GM21529 (cell line): ENCODE measurements at regions not wholly inside any gene's neighbourhood (a gene's known extent, or its start where the extent isn't known, plus 50 kb on each side); places are given as distances from the start of the nearest gene placed in this dataset.

Source experiments
- ATAC-seq: cut with Tn5 transposase; IDR thresholded peaks from one replicate; pipeline ENCODE4 v1.9.1; 2021; ENCODE audit not compliant: unreplicated experiment

DNA sequence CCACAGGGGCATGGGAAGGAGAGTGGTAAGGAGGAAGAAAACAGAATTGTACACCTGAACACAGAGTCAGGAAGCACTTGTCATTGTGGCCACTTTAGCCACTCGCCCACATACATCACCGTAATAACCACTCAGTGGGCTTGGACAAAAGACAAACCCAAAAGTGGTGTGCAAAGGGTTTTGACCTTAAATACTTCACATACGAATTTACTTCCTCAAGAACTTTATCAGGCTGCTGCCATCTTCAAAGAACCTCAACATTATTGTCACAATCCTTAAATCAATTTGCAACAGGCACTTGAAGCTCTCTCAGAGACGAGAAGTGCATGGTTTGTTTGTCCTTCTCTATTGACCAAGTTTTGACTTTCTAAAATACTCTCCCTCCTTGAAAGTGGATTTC, 187.3 kb upstream of the EGLN3 start:
- ATAC-seq = no peak

DNA sequence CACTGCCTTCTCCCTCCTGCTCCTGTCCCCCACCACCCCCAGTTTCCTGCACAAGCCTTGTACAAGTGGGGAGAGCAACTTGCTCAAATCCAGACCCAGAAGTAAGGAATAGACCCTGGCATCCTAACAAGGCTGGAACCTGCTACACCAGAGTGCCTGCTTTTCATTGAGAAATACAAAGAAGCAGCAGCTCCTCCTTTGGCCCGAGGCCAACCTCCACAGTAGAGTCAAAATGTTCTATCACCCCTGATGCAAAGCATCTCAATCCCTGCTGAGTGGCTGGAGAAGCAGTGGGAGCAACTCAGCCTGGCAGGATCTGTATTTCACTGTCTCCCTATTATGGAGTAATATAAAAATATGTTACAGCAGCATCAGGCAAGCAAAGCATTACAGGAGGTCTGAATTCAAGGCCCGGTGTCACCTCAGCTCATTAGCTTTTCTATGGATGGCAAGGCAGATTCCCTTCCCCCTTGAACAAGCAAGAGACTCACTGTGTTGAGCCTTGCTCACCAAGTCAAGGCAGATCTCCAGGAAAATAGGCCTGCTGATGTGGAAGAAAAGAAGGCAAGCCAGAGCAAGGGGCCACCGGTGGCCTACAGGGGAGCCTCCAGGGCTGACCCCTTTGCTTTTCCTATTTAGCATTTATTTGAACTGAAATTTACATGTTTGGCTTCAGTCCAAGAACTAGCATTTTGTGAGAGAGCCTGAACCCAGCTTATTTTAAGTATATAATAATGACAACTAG, 186.3 kb upstream of the EGLN3 start:
- ATAC-seq = no peak

DNA sequence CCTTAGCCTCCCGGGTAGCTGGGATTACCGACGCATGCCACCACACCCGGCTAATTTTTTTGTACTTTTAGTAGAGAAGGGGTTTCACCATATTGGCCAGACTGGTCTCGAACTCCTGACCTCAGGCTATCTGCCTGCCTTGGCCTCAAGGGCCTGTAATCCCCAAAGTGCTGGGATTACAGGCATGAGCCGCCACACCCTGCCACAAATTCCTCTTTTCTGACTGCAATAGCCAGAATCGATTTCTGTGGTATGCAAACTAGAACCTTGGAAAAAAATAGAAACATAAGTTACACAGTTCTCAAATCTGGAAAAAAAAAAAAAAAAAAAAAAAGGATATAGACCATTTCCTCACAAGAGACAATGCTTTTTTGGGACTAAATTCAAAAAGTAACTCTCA, 184.6 kb upstream of the EGLN3 start:
- no peak for ATAC-seq

DNA sequence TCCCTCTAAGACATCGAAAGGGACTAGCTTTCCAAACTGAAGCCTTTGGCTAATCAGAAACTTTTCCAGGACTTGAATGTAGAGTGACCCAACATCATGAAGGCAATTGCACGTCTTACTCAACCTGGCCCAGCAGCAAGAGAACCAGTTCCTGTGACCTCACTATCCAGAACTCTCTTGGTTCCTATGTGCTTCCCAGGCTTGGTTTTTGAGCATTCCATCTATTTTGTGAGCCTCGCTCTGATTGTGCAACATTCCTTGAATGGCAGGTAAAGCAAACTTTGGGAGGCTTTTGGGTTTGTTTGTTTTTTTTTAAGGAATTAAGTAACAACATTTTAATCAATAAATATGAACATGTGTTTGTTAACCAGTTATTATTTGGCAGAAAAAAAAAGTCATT, 183.6 kb upstream of the EGLN3 start:
- no peak for ATAC-seq

DNA sequence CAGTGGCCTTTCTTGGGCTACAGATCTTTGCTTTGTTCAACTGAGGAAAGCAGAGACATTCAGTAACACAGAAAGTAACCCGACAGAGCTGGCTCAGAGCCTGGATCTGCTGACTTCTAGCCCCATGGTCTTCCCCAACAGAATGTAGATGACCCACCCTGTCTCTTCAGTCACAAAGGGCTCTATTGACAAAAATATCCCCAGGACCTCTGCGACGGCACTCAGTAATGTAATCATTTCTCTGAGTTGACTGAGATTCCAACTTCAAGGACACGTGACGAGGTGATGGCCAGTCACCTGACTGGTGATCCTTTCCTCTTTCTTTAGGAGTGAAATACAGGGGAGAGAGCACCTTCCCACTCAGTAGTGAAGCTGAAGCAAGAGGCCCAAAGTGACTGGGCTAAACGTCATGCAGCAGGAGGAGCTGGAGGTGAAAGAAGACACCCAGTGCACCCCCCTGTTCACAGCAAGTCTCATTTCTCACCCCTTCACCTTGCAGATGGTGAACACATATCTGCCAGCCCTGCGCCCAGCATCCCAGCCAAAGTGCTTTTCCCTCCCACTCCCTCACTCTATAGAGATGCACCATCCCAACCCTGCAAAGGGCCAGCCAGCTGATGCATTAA, 179.2 kb upstream of the EGLN3 start:
- ATAC-seq = no peak

DNA sequence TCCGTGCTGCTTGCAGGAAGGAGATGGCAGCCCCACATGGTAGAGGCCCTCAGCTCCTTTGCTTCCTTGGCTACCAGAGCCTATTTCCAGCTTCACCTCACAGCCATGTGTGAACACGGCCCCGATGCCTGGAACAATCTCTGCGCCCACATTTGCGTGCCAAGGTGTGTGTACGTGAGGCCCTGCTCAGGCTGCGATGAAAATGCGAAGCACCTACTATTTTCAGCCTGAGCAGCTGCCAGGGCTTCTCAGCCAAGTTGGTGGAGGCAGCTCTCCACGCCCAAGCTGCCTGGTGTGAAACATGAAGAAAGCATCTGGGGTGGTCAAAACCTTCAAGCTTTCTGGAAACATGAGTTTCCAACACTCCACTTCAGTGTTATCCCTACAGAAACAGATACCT, 177.8 kb upstream of the EGLN3 start:
- ATAC-seq = no peak

DNA sequence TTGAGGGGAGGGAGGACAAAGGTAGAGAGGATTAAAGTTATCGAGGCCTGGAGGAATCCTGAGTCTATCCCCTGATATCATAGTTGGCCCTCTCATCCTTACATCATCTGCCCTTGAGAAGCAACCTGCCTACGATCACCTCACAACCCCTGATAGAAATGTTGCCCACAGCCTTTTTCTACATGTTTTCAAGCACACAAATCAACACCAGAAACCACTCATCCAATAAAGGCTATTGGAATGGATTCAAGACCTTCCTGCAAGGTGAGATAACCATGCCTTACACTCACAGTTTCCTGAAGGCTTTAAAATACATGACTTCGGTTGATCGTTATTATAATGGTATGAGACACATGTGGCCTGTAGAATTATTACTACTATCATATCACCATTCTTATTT, 175.7 kb upstream of the EGLN3 start:
- ATAC-seq = no peak

DNA sequence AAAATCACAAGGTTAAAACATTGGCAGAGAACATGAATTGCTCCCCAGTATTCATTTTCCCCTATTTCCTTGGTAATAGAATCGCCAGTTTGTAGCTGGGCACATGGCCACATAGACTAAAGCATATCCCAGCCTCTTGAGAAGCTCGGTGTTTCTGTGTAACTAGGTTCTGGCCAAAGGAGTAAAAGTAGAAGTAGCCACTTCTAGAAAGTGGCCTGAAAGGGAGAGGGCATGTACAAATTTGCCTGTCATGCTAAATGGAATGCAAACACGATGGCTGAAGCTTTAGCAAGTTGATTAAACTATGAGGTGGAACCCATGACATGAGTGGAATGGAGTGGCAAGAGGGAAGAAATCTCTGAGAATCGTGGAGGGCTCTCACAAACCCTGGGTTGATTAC, 173.7 kb upstream of the EGLN3 start:
- no peak for ATAC-seq

DNA sequence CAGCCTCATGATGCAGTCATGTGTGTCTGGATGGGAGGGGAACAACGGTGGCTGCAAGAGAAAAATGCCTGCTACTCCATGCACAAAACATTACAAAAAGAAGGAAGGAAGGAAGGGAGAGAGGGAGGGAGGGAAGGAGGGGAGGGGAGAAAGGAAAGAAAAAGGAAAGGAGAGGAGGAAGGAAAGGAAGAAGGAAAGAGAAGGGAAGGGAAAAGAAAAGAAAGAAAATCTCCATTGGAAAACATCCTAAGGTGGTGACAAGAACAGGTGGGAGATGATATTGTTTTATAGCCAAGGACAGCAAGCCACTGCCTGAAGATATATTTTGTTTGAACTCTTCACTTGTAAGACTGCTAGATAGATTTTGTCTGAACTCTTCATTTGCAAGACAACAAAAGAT, 171.8 kb upstream of the EGLN3 start:
- no peak for ATAC-seq

DNA sequence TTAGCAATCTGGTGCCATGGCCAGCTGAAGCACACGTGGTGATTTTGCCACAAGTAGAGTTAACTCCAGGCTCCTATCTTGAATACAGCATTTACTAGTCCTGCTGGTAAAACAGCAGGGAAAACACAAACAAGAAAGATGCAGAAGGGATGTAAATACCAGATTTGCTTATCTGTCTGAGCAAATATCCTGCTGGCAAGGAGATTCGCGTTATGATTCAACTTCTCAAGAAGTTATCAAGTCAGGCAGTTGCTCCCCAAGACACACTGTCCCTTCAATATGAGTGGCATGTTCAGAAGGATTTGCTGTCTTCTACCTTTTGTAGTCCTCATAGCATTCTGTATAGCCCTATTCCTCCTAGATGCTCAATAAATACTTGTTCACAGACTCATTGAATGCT, 171.2 kb upstream of the EGLN3 start:
- no peak for ATAC-seq

DNA sequence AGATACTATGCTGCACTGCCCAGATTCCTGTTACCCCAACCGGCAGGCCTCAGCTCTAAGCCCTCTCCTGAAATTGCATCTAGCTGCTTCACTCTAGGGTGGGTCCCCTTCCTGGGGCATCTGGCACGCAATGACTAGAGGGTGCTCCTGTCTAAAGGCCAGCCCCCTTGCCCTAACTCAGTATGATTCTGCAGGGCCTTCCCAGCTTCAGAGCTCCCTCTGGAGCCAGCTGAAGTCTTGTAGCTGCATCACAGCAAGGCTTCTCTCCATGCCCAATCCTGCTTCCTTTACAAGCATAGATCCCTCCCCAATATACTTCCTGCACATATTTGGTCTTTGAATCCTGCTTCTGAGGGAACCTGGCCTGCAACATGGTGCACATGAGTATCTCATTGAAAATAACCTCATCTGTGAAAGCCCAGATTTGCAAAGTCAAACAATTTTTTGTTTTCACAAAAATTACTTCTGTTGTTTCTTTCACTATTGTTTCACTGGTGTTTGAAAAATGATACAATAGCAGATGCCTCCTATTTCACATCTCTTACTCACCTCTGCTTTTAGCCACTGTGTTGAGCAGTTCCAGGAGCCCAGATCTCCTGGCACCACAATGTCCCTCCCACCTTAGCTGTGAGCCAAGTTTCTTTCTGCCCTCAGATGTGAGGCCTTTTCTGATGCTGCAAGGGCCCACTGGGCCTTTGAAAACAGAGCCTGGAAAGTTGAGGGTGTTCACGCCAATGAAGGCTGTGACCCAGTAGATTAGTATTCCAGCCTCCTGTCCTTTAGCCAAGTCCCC, 169.5 kb upstream of the EGLN3 start:
- no peak for ATAC-seq

DNA sequence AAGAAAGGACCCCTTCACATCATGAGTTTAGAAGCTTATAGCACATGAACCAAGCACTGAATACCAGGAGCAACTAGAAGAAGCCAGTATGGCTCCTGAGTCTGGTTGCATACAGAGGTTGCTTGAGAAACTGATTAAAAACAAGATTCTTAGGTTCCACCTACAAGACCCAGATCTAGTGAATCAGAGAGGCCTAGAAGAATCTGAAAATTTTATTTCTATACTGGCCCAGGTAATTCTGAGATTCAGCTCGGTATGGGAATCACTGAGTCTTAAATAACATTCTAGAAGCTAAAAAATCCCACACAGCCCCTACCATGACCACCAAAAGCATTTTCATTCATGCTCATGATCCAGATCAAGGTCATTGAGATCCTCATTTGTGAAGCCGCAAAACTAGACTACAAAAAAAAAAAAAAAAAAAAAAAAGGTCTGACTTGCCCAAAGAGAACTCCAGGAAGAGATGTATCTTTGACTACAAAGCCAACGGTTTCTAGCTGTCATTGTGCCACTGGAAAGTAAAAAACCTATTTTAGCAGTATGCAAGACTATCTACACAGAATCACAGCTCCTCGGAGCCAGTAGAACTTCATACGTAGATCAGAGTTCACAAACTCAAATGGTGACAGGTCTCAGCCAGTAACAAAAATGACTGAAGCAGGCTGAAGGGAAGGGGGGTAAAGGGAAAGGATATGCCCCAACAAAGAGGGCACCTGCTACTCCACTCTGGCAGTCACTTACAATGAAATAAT, 168.4 kb upstream of the EGLN3 start:
- no peak for ATAC-seq

DNA sequence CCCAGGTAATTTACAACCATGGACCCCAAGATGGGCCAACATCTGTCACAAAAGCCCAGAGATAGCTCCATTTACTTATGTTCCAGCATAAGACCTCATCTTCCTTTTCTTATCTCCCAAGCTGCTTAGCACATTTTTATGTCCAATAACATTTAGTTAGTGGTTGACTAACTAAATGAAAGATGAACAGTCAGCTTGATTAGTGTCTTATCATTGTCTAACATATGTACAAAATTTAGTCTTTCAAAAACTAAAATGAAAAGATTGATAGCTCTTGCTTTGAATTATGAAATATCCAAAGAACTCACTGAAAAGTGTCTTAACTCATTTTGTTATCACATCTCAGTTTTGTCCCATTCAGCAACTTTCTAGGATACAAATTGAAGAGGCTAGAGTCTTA, 163.1 kb upstream of the EGLN3 start:
- no peak for ATAC-seq

DNA sequence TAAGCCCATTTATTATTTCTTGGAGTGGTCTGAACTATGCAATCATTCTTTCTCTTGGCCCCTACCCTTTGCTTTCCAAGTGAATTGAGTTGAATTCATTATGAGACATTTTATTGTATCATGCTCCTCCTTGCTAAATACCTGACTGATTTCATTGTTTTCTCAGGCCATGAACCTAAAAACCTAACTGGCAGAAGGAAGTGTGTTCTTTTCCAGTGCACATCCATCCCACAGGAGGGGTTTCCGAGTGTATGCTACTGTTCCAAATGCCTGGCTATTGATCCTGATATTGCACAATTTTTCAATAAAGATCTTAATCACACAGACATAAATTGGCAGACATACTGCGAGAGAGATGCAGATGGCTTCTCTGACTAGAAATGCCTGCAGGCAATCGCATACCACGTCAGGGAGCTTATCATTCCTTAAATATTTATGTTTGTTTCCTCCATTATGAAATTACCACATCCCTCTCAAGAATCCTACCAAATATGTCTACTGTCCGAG, 162.2 kb upstream of the EGLN3 start:
- no peak for ATAC-seq

DNA sequence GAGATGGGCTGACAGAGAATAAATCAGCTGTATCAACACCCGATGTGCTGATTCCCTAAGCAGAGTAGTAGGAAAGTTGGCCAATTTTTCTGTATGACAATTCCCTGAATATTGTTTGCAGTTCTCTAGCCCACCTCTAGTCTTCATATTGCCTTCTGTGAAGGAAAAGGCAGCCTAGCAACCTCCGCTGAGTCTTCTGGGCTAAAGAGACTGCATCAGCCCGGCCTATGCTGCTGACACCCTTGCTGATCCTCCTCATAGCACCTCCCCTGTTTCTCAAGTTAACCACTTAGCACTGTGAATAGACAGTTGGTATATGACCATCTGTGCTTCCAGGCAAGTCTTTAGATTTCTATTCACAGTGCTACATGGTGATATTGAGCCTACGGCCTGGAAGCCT, 161.1 kb upstream of the EGLN3 start:
- no peak for ATAC-seq

DNA sequence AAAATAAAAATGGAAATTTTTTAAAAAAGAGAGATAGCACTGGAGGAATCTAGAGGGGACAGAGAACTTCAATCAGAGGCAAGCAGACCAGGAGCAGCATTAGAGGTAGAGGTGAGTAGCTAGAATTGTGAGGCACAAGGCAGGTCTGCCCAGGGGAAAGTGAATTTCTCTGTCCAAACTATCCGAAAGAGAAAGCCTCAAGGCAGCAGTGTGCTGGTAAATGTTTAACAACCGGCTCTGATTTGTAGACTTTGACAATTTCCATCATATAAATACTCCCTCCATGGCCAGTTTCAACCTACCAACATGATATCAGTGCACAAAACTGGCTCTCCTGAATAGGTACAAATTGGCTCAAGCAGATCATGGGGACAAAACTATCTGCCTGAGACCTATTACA, 160.6 kb upstream of the EGLN3 start:
- no peak for ATAC-seq

DNA sequence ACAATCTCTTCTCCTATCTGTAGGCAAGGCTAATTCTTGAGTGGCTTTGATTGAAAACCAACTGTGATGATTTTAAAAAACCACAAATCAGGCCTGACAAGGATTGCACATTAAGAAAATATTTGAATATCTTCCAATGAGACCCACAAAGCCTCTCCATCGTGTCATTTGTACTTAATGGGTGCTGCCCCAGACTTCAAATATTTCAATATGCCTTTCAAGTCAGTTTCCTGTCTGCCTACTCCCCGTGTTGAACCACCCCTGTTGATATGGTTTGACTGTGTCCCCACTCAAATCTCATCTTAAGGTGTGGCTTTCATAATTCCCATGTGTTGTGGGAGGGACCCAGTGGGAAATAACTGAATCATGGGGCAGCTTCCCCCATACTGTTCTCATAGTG, 159.7 kb upstream of the EGLN3 start:
- no peak for ATAC-seq

DNA sequence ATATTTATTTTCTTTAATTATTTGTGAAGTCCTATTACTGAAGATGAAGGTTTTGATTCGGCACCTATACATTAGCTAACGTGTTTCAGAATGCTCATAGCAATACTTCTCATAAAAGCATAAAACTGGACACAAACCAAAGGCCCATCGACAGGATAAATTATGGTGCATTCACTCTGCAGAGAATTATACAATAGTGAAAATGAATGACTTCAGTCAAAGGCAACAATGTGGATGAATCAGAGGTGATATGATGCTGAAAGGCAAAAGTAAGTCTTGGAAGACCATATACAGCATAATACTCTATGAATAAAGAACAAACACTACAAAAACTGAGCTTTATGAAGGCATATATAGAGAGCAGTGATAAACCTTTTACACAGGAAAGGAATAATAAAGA, 156.6 kb upstream of the EGLN3 start:
- ATAC-seq = no peak

DNA sequence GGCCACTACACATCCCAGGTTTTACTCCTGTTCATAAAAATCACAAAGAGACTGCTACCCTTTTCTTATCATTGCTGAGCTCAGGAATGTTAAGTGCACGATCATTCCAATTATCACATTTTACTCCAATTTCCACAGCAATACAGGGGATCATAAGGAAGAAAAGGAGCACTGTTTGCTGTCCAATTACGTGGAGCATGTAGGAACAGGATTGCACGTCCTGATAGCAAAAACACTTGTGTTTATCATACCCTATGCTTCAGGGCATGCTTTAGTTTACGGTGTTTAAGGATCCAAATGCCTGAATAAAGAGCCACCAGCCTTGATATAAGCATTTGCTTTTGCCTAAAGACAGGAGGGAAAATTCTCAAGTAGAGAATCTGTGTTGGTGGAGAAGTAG, 155.4 kb upstream of the EGLN3 start:
- no peak for ATAC-seq

DNA sequence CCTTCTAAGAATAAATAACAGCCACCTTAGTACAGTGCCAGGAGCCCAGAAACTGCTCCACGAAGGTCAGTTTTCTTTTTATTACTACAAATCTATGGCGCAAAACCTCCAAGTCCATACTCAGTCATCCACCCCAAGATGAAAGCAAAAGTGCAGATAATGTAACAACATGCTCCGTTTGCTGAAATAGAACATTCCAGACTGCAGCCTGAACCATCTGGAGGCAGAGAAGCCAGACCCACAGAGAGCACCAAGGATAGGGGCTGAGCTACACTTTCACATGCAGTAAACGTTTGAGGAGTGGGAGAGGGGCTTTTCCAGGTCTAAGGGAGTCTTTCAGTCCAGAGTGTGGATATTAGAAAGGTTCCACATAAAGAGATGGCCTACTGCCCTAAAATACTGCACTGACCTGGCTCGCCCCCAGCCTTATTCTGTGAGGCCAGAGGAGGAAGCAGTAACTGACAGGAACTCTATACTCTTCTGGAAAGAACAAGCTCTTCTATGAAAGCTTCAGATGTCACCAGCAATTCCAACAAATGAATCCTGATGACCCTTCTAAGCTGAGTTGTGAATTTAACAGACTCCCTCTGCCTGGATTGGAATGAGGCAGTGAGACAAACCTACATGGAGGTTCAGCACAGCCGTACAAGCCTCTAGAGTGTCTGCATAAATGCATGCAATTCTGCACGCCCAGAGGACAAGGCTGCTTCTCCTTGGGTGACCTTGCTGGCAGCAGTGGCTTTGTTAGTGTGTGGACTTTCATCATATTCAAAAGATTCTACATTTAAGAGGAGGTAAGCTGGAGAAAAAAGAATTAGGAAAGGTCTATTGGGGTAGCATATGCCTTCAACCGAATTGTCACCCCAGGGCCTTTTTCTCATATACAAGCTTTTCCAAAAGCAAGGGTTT, 153.9 kb upstream of the EGLN3 start:
- ATAC-seq = no peak
